A549 (cell line): ENCODE measurements at regions not wholly inside any gene's neighbourhood (a gene's known extent, or its start where the extent isn't known, plus 50 kb on each side); places are given as distances from the start of the nearest gene placed in this dataset.

Experiments used
- CHD2 ChIP-seq: fragments of 150-350 bp; IDR thresholded peaks from 2 replicates; pipeline ENCODE4 v1.6.1; 2014; ENCODE audit warnings: low read length; ENCODE audit not compliant: partially characterized antibody
- ESRRA ChIP-seq: fragments of 150-350 bp; IDR thresholded peaks from 2 replicates; pipeline ENCODE4 v1.6.1; 2014; ENCODE audit warnings: mild to moderate bottlenecking, low read length, borderline replicate concordance
- HES2 ChIP-seq: fragments of >200 bp; sonication (Bioruptor Twin); formaldehyde crosslinking; IDR thresholded peaks from 2 replicates; pipeline ENCODE4 v1.6.1; 2016
- HOXA7 ChIP-seq: fragments of 250-450 bp; sonication (Bioruptor Pico); IDR thresholded peaks from 2 replicates; pipeline ENCODE4 v1.5.0; 2020; ENCODE audit warnings: mild to moderate bottlenecking, moderate library complexity
- JUNB ChIP-seq: fragments of >200 bp; sonication (Bioruptor Twin); formaldehyde crosslinking; IDR thresholded peaks from 2 replicates; pipeline ENCODE4 v1.6.1; 2016
- NR3C1 ChIP-seq: fragments of >200 bp; sonication (Bioruptor Twin); formaldehyde crosslinking; IDR thresholded peaks from 3 replicates; pipeline ENCODE4 v1.6.1; 2017
- POLR2A ChIP-seq: IDR thresholded peaks from 2 replicates; pipeline ENCODE4 v1.6.1; 2012; ENCODE audit warnings: mild to moderate bottlenecking, low read length
- RFX5 ChIP-seq: fragments of 450-650 bp; IDR thresholded peaks from 2 replicates; pipeline ENCODE4 v1.7.1; 2014; ENCODE audit warnings: antibody characterized with exemption, mild to moderate bottlenecking, moderate library complexity
- ZC3H11A ChIP-seq: fragments of 450-650 bp; IDR thresholded peaks from 2 replicates; pipeline ENCODE4 v1.6.1; 2014; ENCODE audit warnings: antibody characterized with exemption, mild to moderate bottlenecking
- TF ChIP-seq, protein P1 (sequence below): fragments of >200 bp; sonication (Bioruptor Twin); formaldehyde crosslinking; IDR thresholded peaks from 3 replicates; pipeline ENCODE4 v1.5.1; 2016
- TF ChIP-seq, protein P2 (sequence below): IDR thresholded peaks from 2 replicates; pipeline ENCODE4 v1.6.1; 2012
- TF ChIP-seq, protein P3 (sequence below): IDR thresholded peaks from 2 replicates; pipeline ENCODE4 v1.6.1; 2012; ENCODE audit warnings: low read depth, borderline replicate concordance
- TF ChIP-seq, protein P4 (sequence below): fragments of 450-650 bp; IDR thresholded peaks from 2 replicates; pipeline ENCODE4 v1.6.1; 2014; ENCODE audit warnings: antibody characterized with exemption

DNA sequence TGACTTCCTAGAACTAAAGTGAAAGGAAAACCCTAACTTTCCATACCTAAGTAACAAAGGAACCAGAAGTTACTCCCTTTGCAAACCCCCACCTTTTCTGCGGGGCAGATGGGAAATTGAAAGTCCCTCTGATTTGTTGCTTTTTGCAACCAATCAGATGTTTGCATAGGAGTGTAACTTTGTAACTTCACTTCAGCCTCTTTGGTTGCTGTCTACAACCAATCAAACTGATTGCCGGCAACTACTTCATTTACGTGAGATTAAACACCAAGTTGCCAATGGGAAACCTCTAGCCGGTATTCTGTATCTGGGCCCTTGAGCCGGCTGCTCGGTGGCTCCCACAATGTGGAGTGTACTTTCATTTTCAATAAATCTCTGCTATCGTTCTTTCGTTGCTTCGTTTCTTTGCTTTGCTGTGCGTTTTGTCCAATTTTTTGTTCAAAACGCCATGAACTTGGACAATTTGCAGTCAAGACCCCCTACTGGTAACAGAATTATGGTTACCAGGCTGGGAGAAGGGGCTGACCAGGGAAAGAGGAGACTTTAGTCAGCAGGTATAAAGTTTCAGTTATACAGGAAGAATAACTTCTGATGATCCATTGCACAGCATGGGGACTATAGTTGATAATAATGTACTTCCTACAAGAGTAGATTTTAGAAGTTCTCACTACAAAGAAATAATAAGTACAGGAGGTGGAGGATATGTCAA, 69.2 kb upstream of the RGS2 start:
- TF ChIP-seq, protein P1, sequence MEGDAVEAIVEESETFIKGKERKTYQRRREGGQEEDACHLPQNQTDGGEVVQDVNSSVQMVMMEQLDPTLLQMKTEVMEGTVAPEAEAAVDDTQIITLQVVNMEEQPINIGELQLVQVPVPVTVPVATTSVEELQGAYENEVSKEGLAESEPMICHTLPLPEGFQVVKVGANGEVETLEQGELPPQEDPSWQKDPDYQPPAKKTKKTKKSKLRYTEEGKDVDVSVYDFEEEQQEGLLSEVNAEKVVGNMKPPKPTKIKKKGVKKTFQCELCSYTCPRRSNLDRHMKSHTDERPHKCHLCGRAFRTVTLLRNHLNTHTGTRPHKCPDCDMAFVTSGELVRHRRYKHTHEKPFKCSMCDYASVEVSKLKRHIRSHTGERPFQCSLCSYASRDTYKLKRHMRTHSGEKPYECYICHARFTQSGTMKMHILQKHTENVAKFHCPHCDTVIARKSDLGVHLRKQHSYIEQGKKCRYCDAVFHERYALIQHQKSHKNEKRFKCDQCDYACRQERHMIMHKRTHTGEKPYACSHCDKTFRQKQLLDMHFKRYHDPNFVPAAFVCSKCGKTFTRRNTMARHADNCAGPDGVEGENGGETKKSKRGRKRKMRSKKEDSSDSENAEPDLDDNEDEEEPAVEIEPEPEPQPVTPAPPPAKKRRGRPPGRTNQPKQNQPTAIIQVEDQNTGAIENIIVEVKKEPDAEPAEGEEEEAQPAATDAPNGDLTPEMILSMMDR = no peak
- TF ChIP-seq, protein P2, sequence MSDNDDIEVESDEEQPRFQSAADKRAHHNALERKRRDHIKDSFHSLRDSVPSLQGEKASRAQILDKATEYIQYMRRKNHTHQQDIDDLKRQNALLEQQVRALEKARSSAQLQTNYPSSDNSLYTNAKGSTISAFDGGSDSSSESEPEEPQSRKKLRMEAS = no peak
- TF ChIP-seq ZC3H11A (no peak), POLR2A (no peak), HOXA7 (no peak), JUNB (no peak), CHD2 (no peak), RFX5 (no peak), HES2 (no peak), ESRRA (no peak), NR3C1 (no peak)
- TF ChIP-seq, protein P3, sequence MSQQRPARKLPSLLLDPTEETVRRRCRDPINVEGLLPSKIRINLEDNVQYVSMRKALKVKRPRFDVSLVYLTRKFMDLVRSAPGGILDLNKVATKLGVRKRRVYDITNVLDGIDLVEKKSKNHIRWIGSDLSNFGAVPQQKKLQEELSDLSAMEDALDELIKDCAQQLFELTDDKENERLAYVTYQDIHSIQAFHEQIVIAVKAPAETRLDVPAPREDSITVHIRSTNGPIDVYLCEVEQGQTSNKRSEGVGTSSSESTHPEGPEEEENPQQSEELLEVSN = no peak
- TF ChIP-seq, protein P4, sequence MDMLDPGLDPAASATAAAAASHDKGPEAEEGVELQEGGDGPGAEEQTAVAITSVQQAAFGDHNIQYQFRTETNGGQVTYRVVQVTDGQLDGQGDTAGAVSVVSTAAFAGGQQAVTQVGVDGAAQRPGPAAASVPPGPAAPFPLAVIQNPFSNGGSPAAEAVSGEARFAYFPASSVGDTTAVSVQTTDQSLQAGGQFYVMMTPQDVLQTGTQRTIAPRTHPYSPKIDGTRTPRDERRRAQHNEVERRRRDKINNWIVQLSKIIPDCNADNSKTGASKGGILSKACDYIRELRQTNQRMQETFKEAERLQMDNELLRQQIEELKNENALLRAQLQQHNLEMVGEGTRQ = no peak
